Sigmoid colon (tissue), 6 donors: ENCODE measurements at regions not wholly inside any gene's neighbourhood (a gene's known extent, or its start where the extent isn't known, plus 50 kb on each side); places are given as distances from the start of the nearest gene placed in this dataset.
"Not testable (repeated sequence)": the region's sequence is repeated elsewhere in the genome, so short reads cannot be mapped to it uniquely, and the experiment has no call there.

Source experiments
- DNase-seq: peaks from one replicate; pipeline ENCODE4 v3.0.0-alpha.2; 2019
- H3K27ac ChIP-seq, 4 donors: fragments of 200-600 bp; sonication (generic); one replicate each; pipeline ENCODE4 v1.5.1; 2016 to 2019; ENCODE audit warnings: mild to moderate bottlenecking in 1 of 4
- H3K27me3 ChIP-seq, 3 donors: fragments of 200-600 bp; sonication (generic); one replicate each; pipeline ENCODE4 v1.5.1; 2019; ENCODE audit warnings: mild to moderate bottlenecking in 1 of 3
- H3K36me3 ChIP-seq, 4 donors: fragments of 200-600 bp; sonication (generic); one replicate each; pipeline ENCODE4 v1.5.1; 2016 to 2019
- H3K4me1 ChIP-seq, 4 donors: fragments of 200-600 bp; sonication (generic); one replicate each; pipeline ENCODE4 v1.5.1; 2017 to 2019
- H3K4me3 ChIP-seq, 4 donors: fragments of 200-600 bp; sonication (generic); one replicate each; pipeline ENCODE4 v1.5.1; 2017 to 2019; ENCODE audit warnings: mild to moderate bottlenecking in 2 of 4, moderate library complexity in 1 of 4
- H3K9me3 ChIP-seq, 4 donors: fragments of 200-600 bp in 3 of 4; sonication (generic) in 3 of 4; one replicate each; pipeline versions ENCODE4 v1.5.1 to v1.6.1; 2013 to 2019
- CTCF ChIP-seq, 4 experiments: fragments of 450-650 bp in 3 of 4; fragments of 200-600 bp in 1 of 4; IDR thresholded peaks; one replicate each; pipeline ENCODE4 v1.5.1; 2016 to 2019; ENCODE audit warnings: antibody characterized with exemption in 4 of 4, mild to moderate bottlenecking in 3 of 4, moderate library complexity in 2 of 4
- EP300 ChIP-seq, 4 donors: sonication (generic); formaldehyde crosslinking; IDR thresholded peaks; one replicate each; pipeline ENCODE4 v1.6.1; 2017; ENCODE audit warnings: antibody characterized with exemption in 4 of 4
- POLR2A ChIP-seq, 2 donors: fragments of 450-650 bp; IDR thresholded peaks; one replicate each; pipeline ENCODE4 v1.6.1; 2016; ENCODE audit warnings: antibody characterized with exemption in 2 of 2, mild to moderate bottlenecking in 2 of 2, moderate library complexity in 2 of 2
- POLR2AphosphoS5 ChIP-seq, 4 donors: sonication (generic); formaldehyde crosslinking; IDR thresholded peaks; one replicate each; pipeline ENCODE4 v1.6.1; 2017; ENCODE audit warnings: antibody characterized with exemption in 4 of 4
- WGBS, 2 donors: extraction: QIAGEN DNeasy Blood & Tissue Kit; methylation state at CpG; one replicate each; pipeline ENCODE4 v1.1.7; 2013; 5-methylcytosine and 5-hydroxymethylcytosine counted together
- intact Hi-C: fragments of 100-400 bp; cut with DNase I; formaldehyde crosslinking; loops from one replicate; pipeline ENCODE4 v1.15.1; 2023
- donor health status: healthy with polysubstance abuse.
- donor health status: healthy.

DNA sequence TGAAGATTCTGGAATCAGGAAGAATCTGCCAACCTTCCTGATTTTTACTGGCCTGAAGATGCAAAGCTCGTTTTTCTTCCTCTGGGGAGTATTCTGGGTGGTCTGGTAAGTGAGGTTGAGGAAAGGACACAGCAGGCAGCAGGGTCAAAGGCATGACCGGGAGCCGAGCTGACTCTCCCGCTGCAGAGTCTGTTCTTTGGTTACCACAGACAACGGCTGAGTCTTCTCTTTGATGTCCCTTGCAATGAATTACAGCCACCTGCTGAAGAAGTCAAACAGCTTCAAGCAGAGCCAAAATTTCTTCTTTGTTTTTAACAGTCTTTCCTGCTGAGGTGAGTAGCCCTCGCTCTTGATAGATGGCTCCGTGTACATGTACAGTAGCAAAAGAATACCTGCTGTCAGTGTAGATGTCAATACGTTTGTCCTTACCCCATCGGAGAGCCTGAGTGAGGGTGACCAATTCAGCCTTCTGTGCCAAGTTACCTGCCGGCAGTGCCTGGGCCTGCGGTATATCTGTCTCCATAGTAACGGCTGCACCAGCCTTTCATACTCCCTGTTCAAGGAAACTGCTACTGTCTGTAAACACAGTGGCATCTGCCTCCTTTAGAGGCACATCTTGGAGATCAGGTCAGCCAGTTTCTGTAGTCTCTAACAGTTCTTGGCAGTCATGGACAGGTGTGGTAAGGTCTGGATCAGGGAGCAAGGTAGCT lies 76.4 kb downstream of the PRR15 start:
- H3K36me3 ChIP-seq = no peaks in the 10 kb centered on the region
- H3K9me3 ChIP-seq = no peaks in the 10 kb centered on the region
- H3K4me3 ChIP-seq = no peak overlapping the region
- no peaks in the 10 kb centered on the region for H3K27me3 ChIP-seq
- H3K27ac ChIP-seq = no peak overlapping the region
- no peak for TF ChIP-seq POLR2A (IDR thresholded peaks at IDR 0.05)
- no peak for TF ChIP-seq POLR2AphosphoS5 (IDR thresholded peaks at IDR 0.05)
- no peak for TF ChIP-seq CTCF (IDR thresholded peaks at IDR 0.05)
- intact Hi-C loops = loop anchor here (5.0 kb wide), 2 partner anchors 47 to 282 kb away; no protein-coding TSS in a partner anchor
- DNase-seq = no peak
- H3K4me1 ChIP-seq = peaks cover 0 to 7% (median 6%) of the 10 kb centered on the region in 4 donors
- 63 to 77% methylated on average over 12 of the region's 12 CpGs for WGBS, 2 donors

DNA sequence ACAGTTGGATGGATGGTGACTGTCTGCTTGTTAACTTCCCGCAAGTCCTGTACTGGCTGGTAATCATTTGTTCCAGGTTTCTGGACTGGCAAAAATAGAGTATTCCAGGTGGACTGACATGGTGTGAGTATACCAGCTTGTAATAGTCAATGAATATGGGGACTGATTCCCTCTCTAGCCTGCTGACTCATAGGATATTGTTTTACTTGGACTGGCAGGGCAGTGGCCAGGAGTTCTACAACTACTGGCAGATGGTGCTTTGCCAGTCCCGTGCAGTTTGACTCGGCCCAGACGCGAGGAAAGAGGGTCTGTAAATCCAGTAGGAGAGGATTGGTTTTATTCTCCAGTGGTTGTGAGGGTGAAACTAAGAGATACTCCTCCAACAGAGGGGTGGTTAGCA lies 78.0 kb downstream of the PRR15 start:
- intact Hi-C loops = no loop called here
- DNase-seq = no peak
- H3K4me1 ChIP-seq = no peaks in the 10 kb centered on the region
- H3K4me3 ChIP-seq = no peak overlapping the region
- H3K27me3 ChIP-seq = no peaks in the 10 kb centered on the region
- WGBS, 2 donors = 94 to 96% methylated on average over 5 of the region's 5 CpGs
- TF ChIP-seq CTCF (IDR thresholded peaks at IDR 0.05) (no peak), POLR2AphosphoS5 (IDR thresholded peaks at IDR 0.05) (no peak), POLR2A (IDR thresholded peaks at IDR 0.05) (no peak), EP300 (IDR thresholded peaks at IDR 0.05) (no peak)
- no peaks in the 10 kb centered on the region for H3K36me3 ChIP-seq
- H3K9me3 ChIP-seq = no peaks in the 10 kb centered on the region
- no peak overlapping the region for H3K27ac ChIP-seq

DNA sequence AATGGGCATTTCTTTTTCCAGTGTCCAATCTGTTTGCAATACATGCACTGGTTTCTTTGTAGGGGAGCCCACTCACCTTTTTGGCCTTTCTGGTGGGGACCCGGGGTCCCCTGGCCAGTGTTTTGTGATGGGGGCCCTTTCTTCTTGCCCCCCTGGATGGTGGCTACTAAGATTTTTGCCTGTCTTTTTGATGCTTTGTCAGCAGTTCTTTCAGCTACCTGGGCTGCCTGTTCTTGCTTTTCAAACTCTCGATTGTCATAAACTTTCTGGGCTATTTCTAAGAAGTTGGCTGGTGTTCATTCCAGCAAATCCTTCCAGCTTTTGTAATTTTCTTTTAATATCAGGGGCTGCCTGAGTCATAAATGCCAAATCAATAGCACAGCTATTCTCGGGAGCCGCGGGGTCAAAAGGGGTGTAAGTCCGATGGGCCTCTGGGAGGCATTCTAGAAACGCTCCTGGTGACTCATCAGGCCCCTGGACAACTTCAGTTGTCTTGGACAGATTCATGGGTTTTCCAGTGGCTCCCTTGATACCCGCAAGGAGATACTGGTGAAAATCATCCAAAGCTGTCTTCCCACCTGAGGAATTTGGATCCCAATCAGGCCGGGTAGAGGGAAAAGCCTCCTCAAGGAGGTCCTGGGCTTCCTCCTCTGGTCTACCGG lies 79.0 kb downstream of the PRR15 start:
- Histone ChIP-seq H3K4me3 (no peak overlapping the region), H3K27me3 (no peaks in the 10 kb centered on the region), H3K9me3 (no peaks in the 10 kb centered on the region), H3K36me3 (no peaks in the 10 kb centered on the region), H3K27ac (no peak overlapping the region), H3K4me1 (no peaks in the 10 kb centered on the region)
- DNase-seq = no peak
- no peak for TF ChIP-seq EP300 (IDR thresholded peaks at IDR 0.05)
- no peak for TF ChIP-seq CTCF (IDR thresholded peaks at IDR 0.05)
- no peak for TF ChIP-seq POLR2A (IDR thresholded peaks at IDR 0.05)
- TF ChIP-seq POLR2AphosphoS5 (IDR thresholded peaks at IDR 0.05) = no peak
- intact Hi-C loops = no loop called here
- 91 to 92% methylated on average over 10 of the region's 10 CpGs for WGBS, 2 donors

- H3K27me3 ChIP-seq, DNase-seq, intact Hi-C loops, H3K36me3 ChIP-seq, H3K4me3 ChIP-seq, H3K9me3 ChIP-seq, H3K4me1 ChIP-seq, H3K27ac ChIP-seq: not testable (repeated sequence)
- 48 to 52% methylated on average over 2 of the region's 2 CpGs for WGBS, 2 donors
Measured at GRCh38 chr7:29646116-29646515, 82.5 kb downstream of the PRR15 start.

DNA sequence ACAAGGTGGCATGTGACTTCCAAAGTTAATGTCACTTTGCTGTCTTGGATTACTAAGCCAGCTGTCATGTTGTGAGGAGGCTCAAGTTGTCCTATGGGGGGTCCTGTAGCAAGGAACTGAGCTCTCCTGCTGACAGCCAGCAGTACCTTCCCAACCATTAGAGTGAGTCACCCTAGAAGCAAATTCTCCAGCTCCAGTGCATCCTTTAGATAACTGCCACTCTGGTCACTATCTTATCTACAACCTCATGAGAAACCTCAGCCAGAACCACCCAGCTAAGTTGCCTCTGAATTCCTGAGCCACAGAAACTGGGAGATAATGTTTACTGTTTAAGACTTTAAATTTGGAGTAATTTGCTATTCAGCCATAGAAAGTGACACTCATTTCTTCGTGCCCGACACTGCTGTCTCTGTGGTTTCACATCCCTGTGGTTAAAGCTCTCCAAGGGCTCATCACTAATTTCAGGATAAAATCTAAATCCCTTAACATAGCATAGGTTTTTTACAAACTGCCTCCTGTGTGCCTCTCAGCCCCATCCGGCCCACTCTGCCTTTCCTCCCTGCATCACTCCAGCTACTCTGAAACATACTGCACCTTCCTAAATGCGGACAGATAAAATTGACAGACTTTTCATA lies 83.5 kb downstream of the PRR15 start:
- no peak overlapping the region for H3K27ac ChIP-seq
- H3K9me3 ChIP-seq = no peaks in the 10 kb centered on the region
- no peak for TF ChIP-seq POLR2AphosphoS5 (IDR thresholded peaks at IDR 0.05)
- no peak for TF ChIP-seq CTCF (IDR thresholded peaks at IDR 0.05)
- no peak for TF ChIP-seq EP300 (IDR thresholded peaks at IDR 0.05)
- no peak for TF ChIP-seq POLR2A (IDR thresholded peaks at IDR 0.05)
- no peak for DNase-seq
- peaks cover 0 to 7% (median 0%) of the 10 kb centered on the region in 4 donors for H3K36me3 ChIP-seq
- no peaks in the 10 kb centered on the region for H3K4me1 ChIP-seq
- intact Hi-C loops = no loop called here
- H3K4me3 ChIP-seq = no peak overlapping the region
- 71 to 91% methylated on average over 4 of the region's 4 CpGs for WGBS, 2 donors
- H3K27me3 ChIP-seq = no peaks in the 10 kb centered on the region

DNA sequence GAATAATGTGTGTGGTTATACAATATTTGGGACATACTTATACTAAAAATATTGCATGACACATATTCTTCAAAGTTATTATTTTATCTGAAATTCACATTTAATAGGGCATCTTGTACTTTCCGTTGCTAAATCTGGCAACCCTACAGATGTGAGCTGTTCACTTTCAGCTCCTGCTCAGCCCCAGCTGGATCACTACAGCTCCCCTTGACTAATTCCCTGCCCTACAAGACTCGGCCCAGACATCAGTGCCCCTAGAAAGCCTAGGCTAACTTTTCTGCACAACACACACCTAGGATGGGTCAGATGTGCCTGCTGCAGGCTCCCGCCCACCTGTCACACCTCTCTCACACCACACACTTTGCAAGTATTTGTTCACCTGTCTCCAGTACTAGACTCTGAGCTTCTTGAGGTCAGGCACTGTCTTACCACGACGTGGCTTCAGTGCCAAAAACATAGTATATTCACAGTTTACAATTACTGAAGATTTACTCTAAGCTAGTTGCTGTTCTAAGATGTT lies 84.1 kb downstream of the PRR15 start:
- H3K27me3 ChIP-seq, H3K9me3 ChIP-seq, H3K4me1 ChIP-seq, H3K27ac ChIP-seq, H3K4me3 ChIP-seq, intact Hi-C loops, H3K36me3 ChIP-seq, DNase-seq: not testable (repeated sequence)
- WGBS, 2 donors = 82 to 85% methylated on average over 5 of the region's 5 CpGs
